ENCODE measurements at regions not wholly inside any gene's neighbourhood (a gene's known extent, or its start where the extent isn't known, plus 50 kb on each side); places are given as distances from the start of the nearest gene placed in this dataset.

DNA sequence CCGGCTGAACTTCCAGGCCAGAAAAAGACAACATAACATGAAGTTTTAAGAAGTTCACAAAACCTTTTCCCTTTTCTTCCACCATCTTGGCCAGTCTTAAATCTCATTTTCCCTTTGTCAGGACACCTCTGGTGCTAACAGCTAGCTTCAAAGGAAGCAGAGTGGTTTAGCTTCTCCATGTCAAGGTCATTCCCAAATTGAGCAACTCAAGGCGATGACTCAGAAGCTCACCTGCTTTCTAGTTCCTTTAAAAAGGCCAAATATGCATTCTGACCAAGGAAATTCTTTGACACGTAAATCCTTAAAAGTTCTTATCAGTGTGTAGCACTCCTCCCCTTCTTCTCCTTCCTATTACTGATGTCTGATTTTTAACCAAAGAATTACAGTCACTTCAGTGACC is 69.6 kb upstream of the VGLL2 start:
- TF ChIP-seq, protein P1, sequence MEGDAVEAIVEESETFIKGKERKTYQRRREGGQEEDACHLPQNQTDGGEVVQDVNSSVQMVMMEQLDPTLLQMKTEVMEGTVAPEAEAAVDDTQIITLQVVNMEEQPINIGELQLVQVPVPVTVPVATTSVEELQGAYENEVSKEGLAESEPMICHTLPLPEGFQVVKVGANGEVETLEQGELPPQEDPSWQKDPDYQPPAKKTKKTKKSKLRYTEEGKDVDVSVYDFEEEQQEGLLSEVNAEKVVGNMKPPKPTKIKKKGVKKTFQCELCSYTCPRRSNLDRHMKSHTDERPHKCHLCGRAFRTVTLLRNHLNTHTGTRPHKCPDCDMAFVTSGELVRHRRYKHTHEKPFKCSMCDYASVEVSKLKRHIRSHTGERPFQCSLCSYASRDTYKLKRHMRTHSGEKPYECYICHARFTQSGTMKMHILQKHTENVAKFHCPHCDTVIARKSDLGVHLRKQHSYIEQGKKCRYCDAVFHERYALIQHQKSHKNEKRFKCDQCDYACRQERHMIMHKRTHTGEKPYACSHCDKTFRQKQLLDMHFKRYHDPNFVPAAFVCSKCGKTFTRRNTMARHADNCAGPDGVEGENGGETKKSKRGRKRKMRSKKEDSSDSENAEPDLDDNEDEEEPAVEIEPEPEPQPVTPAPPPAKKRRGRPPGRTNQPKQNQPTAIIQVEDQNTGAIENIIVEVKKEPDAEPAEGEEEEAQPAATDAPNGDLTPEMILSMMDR (IDR thresholded peaks at IDR 0.05; ENCODE audit: low read length): no peak
- no peak for TF ChIP-seq EZH2 (IDR thresholded peaks at IDR 0.05; ENCODE audit: borderline replicate concordance, low read length)
